GM18520 (cell line): ENCODE measurements at regions not wholly inside any gene's neighbourhood (a gene's known extent, or its start where the extent isn't known, plus 50 kb on each side); places are given as distances from the start of the nearest gene placed in this dataset.

Experiments used
- ATAC-seq: cut with Tn5 transposase; IDR thresholded peaks from one replicate; pipeline ENCODE4 v1.9.1; 2021; ENCODE audit not compliant: unreplicated experiment

GRCh38 chr14:98949481-98950135, 322.4 kb downstream of the BCL11B start:
- no peak for ATAC-seq

- ATAC-seq, result no peak
Measured at GRCh38 chr14:98950353-98950895, 321.6 kb downstream of the BCL11B start.

- no peak for ATAC-seq
Measured at GRCh38 chr14:98951031-98951430, 321.0 kb downstream of the BCL11B start.

GRCh38 chr14:98951521-98952152, 320.4 kb downstream of the BCL11B start:
- no peak for ATAC-seq

- ATAC-seq, result no peak
Measured at GRCh38 chr14:98952593-98953350, 319.2 kb downstream of the BCL11B start.

GRCh38 chr14:98953551-98954348, 318.2 kb downstream of the BCL11B start:
- ATAC-seq, result no peak

- no peak for ATAC-seq
Measured at GRCh38 chr14:98954349-98955000, 317.5 kb downstream of the BCL11B start.

- no peak for ATAC-seq
Measured at GRCh38 chr14:98955036-98955740, 316.8 kb downstream of the BCL11B start.

GRCh38 chr14:98955741-98956070, 316.3 kb downstream of the BCL11B start:
- no peak for ATAC-seq

- no peak for ATAC-seq
Measured at GRCh38 chr14:98956181-98956580, 315.8 kb downstream of the BCL11B start.

GRCh38 chr14:98956661-98957060, 315.3 kb downstream of the BCL11B start:
- ATAC-seq, result no peak

GRCh38 chr14:98957211-98958047, 314.6 kb downstream of the BCL11B start:
- ATAC-seq, result no peak

- no peak for ATAC-seq
Measured at GRCh38 chr14:98958048-98958631, 313.9 kb downstream of the BCL11B start.

- no peak for ATAC-seq
Measured at GRCh38 chr14:98958632-98959031, 313.4 kb downstream of the BCL11B start.

GRCh38 chr14:98959410-98959809, 312.6 kb downstream of the BCL11B start:
- no peak for ATAC-seq

- no peak for ATAC-seq
Measured at GRCh38 chr14:98959958-98960616, 311.9 kb downstream of the BCL11B start.

GRCh38 chr14:98960617-98961013, 311.4 kb downstream of the BCL11B start:
- no peak for ATAC-seq

GRCh38 chr14:98961191-98961590, 310.8 kb downstream of the BCL11B start:
- ATAC-seq, result no peak
